ENCODE measurements at regions not wholly inside any gene's neighbourhood (a gene's known extent, or its start where the extent isn't known, plus 50 kb on each side); places are given as distances from the start of the nearest gene placed in this dataset.

DNA sequence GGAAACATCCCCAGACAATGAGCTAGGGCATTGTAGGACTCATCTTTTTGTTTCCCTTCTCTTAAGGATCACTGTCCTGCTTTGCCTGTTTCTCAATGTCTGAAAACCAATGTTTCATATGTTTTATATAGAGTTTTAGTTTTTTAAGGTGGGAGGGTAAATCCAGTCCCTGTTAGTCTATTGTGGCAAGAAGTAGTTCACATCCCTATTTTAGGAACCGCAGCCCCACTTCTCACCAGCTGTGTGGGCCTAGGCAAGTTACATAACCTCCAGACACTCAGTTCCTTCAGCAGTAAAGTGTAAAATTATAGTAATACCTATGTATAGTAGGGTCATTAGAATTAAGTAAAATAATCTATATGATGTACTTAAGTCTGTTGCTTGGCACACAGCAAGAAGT, 105.8 kb upstream of the WLS start:
- H3K4me3 Mint-ChIP-seq, result no peak overlapping the region

More for the DNA sequence above, 105.8 kb upstream of the WLS start:
- Histone ChIP-seq H3K27ac (ENCODE audit: insufficient read length, low read depth, low read length) (no peak overlapping the region), H2BK15ac (ENCODE audit: low read depth, low read length) (no peak overlapping the region), H3K56ac (ENCODE audit: insufficient read length, low read depth, low read length) (no peak overlapping the region), H3K79me2 (ENCODE audit: insufficient read depth, low read length) (no peaks in the 10 kb centered on the region), H3K4me2 (ENCODE audit: insufficient read depth, insufficient read length, low read length) (no peak overlapping the region), H4K5ac (ENCODE audit: insufficient read length, low read depth, low read length) (no peak overlapping the region), H3K4ac (ENCODE audit: low read depth, low read length) (no peak overlapping the region), H3K4me1 (ENCODE audit: insufficient read depth, low read length) (no peaks in the 10 kb centered on the region), H3T11ph (ENCODE audit: low read length) (no peak overlapping the region), H2BK120ac (ENCODE audit: low read depth, low read length, poor library complexity, severe bottlenecking) (no peak overlapping the region), H3K9me3 (ENCODE audit: control insufficient read depth, low read depth, low read length) (no peaks in the 10 kb centered on the region), H3K23ac (ENCODE audit: insufficient read length, low read depth, low read length) (no peak overlapping the region), H4K8ac (replicated peaks; ENCODE audit: insufficient read length, low read depth, low read length) (no peak overlapping the region), H3K79me1 (ENCODE audit: insufficient read depth, low read depth, low read length, poor library complexity, severe bottlenecking) (no peaks in the 10 kb centered on the region), H4K91ac (ENCODE audit: insufficient read length, low read depth, low read length) (no peak overlapping the region), H2BK12ac (ENCODE audit: insufficient read length, low read depth, low read length) (no peak overlapping the region), H3K23me2 (ENCODE audit: insufficient read length, low read depth, low read length, poor library complexity, severe bottlenecking) (no peaks in the 10 kb centered on the region), H3K27me3 (ENCODE audit: insufficient read depth, low read length) (no peaks in the 10 kb centered on the region), H2AK5ac (ENCODE audit: insufficient read length, low read length) (no peak overlapping the region), H2BK20ac (ENCODE audit: low read depth, low read length, poor library complexity, severe bottlenecking) (no peak overlapping the region), H3K9ac (ENCODE audit: extremely low read depth, insufficient read length, low read length) (no peak overlapping the region), H3K14ac (ENCODE audit: insufficient read depth, low read length) (no peak overlapping the region), H2AFZ (ENCODE audit: low read length) (no peak overlapping the region), H3K18ac (ENCODE audit: insufficient read length, low read depth, low read length) (no peak overlapping the region), H4K20me1 (ENCODE audit: control insufficient read depth, insufficient read depth, insufficient read length) (no peaks in the 10 kb centered on the region), H2BK5ac (ENCODE audit: insufficient read length, low read length) (no peak overlapping the region)
- TF ChIP-seq, protein P1, sequence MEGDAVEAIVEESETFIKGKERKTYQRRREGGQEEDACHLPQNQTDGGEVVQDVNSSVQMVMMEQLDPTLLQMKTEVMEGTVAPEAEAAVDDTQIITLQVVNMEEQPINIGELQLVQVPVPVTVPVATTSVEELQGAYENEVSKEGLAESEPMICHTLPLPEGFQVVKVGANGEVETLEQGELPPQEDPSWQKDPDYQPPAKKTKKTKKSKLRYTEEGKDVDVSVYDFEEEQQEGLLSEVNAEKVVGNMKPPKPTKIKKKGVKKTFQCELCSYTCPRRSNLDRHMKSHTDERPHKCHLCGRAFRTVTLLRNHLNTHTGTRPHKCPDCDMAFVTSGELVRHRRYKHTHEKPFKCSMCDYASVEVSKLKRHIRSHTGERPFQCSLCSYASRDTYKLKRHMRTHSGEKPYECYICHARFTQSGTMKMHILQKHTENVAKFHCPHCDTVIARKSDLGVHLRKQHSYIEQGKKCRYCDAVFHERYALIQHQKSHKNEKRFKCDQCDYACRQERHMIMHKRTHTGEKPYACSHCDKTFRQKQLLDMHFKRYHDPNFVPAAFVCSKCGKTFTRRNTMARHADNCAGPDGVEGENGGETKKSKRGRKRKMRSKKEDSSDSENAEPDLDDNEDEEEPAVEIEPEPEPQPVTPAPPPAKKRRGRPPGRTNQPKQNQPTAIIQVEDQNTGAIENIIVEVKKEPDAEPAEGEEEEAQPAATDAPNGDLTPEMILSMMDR (conservative IDR thresholded peaks at IDR 0.05), result no peak
- no peak for DNase-seq
- H3K27ac Mint-ChIP-seq, result no peak overlapping the region
- no peaks in the 10 kb centered on the region for H3K9me3 Mint-ChIP-seq
- H3K36me3 Mint-ChIP-seq (ENCODE audit: insufficient read depth in 1 of 3, low read depth in 3 of 3), result no peaks in the 10 kb centered on the region
- WGBS (ENCODE audit: extremely low coverage, insufficient read length, low lambda C conversion rate), result no CpG with 5 or more reads among the region's 1 CpG
- H3K27me3 Mint-ChIP-seq (ENCODE audit: low read depth), result peaks cover 23% of the 10 kb centered on the region
- 0 out of 4 replicates have a peak, but pooled peaks cover 0 to 2% of the 10 kb centered on the region in 2 experiments for H3K4me1 Mint-ChIP-seq
